A673 (cell line): ENCODE measurements at regions not wholly inside any gene's neighbourhood (a gene's known extent, or its start where the extent isn't known, plus 50 kb on each side); places are given as distances from the start of the nearest gene placed in this dataset.
"Not testable (repeated sequence)": the region's sequence is repeated elsewhere in the genome, so short reads cannot be mapped to it uniquely, and the experiment has no call there.

Experiments
- BruUV-seq: library from RNA; stranded (reverse); fragments of 400-500 nt; replicated peaks from 2 replicates; lab custom pipeline; 2021; lab: Mats Ljungman, UMichigan
- CTCF ChIA-PET: fragments of 300-600 bp; sonication (Branson Sonifier 250); formaldehyde crosslinking; loops from one replicate; lab custom pipeline; 2022; ENCODE audit warnings: antibody characterized with exemption; lab: Charles Lee
- POLR2A ChIA-PET: fragments of 300-600 bp; sonication (Branson Sonifier 250); formaldehyde crosslinking; loops from one replicate; lab custom pipeline; 2022; ENCODE audit warnings: antibody characterized with exemption; ENCODE audit not compliant: low non-redundant PET; lab: Charles Lee
- DNase-seq: peaks from one replicate; pipeline ENCODE4 v3.0.0-alpha.2; 2015; ENCODE audit warnings: low spot score
- H3K27ac ChIP-seq: fragments of 200-600 bp; sonication (generic); 2 replicates; pipeline ENCODE4 v1.5.1; 2016; ENCODE audit warnings: mixed run types, low read depth, mild to moderate bottlenecking, mixed read lengths, antibody characterized with exemption, low read length; ENCODE audit not compliant: poor library complexity, severe bottlenecking
- H3K27me3 ChIP-seq: fragments of 200-600 bp; sonication (generic); replicated peaks from 2 replicates; pipeline ENCODE4 v1.6.1; 2017; ENCODE audit warnings: mixed run types, low read depth, mild to moderate bottlenecking, mixed read lengths, antibody characterized with exemption, low read length; ENCODE audit not compliant: insufficient read depth, poor library complexity
- H3K36me3 ChIP-seq: fragments of 200-600 bp; sonication (generic); 2 replicates; pipeline ENCODE4 v1.6.1; 2016; ENCODE audit warnings: mixed run types, mild to moderate bottlenecking, mixed read lengths, antibody characterized with exemption, low read length; ENCODE audit not compliant: insufficient read depth, poor library complexity, severe bottlenecking
- H3K4me1 ChIP-seq: fragments of 200-600 bp; sonication (generic); 2 replicates; pipeline ENCODE4 v1.6.1; 2017; ENCODE audit warnings: mixed run types, mild to moderate bottlenecking, mixed read lengths, antibody characterized with exemption, low read length; ENCODE audit not compliant: insufficient read depth, poor library complexity, severe bottlenecking
- H3K4me3 ChIP-seq: fragments of 200-600 bp; sonication (generic); 2 replicates; pipeline ENCODE4 v1.5.1; 2016; ENCODE audit warnings: low read depth, mixed run types, mild to moderate bottlenecking, mixed read lengths, low read length; ENCODE audit not compliant: poor library complexity, severe bottlenecking
- H3K9me3 ChIP-seq: fragments of 200-600 bp; sonication (generic); 2 replicates; pipeline ENCODE4 v1.6.1; 2016; ENCODE audit warnings: mixed run types, low read depth, mild to moderate bottlenecking, mixed read lengths, antibody characterized with exemption, low read length; ENCODE audit not compliant: poor library complexity, severe bottlenecking
- CTCF ChIP-seq: fragments of 300-800, 200-600 bp; sonication (generic); conservative IDR thresholded peaks from 2 replicates; pipeline ENCODE4 v1.5.1; 2017; ENCODE audit warnings: low read depth, mild to moderate bottlenecking, antibody characterized with exemption, low read length, moderate library complexity, mixed read lengths
- EZH2 ChIP-seq: fragments of 200-600 bp; sonication (generic); IDR thresholded peaks from 2 replicates; pipeline ENCODE4 v1.6.1; 2017; ENCODE audit warnings: borderline replicate concordance, low read depth, mild to moderate bottlenecking, mixed read lengths, antibody characterized with exemption, low read length; ENCODE audit not compliant: poor library complexity, severe bottlenecking
- intact Hi-C: fragments of 100-400 bp; cut with micrococcal nuclease; formaldehyde crosslinking; loops from one replicate; pipeline ENCODE4 v1.10.0; 2022; ENCODE audit not compliant: unreplicated experiment

DNA sequence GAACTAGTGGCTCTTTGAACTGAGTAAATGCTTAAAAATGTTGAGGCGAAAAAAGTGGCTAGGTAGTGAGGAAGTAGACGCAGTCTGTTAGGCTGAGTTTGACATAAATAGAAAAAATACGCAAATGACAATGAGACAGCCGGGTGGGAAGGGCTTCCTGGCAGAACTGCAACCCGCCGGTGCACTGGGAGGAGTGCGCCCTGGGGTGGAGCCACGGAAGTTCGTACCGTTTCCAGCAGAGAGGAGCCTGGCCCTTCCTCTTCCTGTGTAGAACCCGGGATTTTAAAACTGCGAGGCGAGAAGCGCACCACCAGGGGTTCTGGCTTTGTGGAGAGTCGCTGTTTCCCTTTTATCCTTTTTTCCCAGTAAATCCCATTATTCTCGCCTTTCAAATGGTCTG is 602.6 kb downstream of the PYDC2 start:
- ChIA-PET CTCF (no interaction called here), POLR2A (no interaction called here)
- TF ChIP-seq EZH2, result no peak
- TF ChIP-seq CTCF, result no peak
- no peak for DNase-seq
- Histone ChIP-seq H3K36me3 (no peaks in the 10 kb centered on the region), H3K27me3 (no peaks in the 10 kb centered on the region), H3K27ac (no peak overlapping the region), H3K9me3 (no peaks in the 10 kb centered on the region), H3K4me3 (no peak overlapping the region), H3K4me1 (peaks cover 18% of the 10 kb centered on the region)
- no TSS peak for BruUV-seq
- intact Hi-C loops, result no loop called here

DNA sequence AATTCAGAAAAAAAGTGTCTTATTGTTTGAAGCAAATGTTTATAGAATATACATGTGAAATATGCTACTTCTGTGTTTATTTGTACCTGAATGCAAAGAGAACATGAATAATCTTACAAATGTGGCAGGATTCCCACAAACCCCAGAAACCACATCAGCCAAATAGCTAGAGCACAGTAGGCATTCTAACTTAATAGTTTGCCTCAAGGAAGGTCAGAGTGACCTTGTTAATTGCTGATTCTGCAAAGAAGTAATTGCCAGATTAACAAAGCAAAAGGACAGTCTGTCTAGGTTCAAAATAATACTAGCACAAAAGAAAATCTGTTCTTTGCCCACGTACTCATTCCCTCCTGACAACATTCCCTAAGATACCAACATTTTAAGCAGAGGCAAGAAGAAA is 604.0 kb downstream of the PYDC2 start:
- H3K9me3 ChIP-seq, result no peaks in the 10 kb centered on the region
- H3K27ac ChIP-seq, result no peak overlapping the region
- no peaks in the 10 kb centered on the region for H3K27me3 ChIP-seq
- H3K36me3 ChIP-seq, result no peaks in the 10 kb centered on the region
- TF ChIP-seq EZH2, result no peak
- no peak for TF ChIP-seq CTCF
- no peak overlapping the region for H3K4me3 ChIP-seq
- CTCF ChIA-PET, result no interaction called here
- BruUV-seq, result no TSS peak
- H3K4me1 ChIP-seq, result peaks cover 17% of the 10 kb centered on the region
- intact Hi-C loops, result no loop called here
- POLR2A ChIA-PET, result no interaction called here
- no peak for DNase-seq

GRCh38 chr3:192066253-192066652 is 605.3 kb downstream of the PYDC2 start:
- H3K9me3 ChIP-seq, H3K27me3 ChIP-seq, H3K36me3 ChIP-seq, intact Hi-C loops, BruUV-seq, H3K4me1 ChIP-seq, H3K4me3 ChIP-seq, DNase-seq, H3K27ac ChIP-seq, POLR2A ChIA-PET, CTCF ChIA-PET: not testable (repeated sequence)

DNA sequence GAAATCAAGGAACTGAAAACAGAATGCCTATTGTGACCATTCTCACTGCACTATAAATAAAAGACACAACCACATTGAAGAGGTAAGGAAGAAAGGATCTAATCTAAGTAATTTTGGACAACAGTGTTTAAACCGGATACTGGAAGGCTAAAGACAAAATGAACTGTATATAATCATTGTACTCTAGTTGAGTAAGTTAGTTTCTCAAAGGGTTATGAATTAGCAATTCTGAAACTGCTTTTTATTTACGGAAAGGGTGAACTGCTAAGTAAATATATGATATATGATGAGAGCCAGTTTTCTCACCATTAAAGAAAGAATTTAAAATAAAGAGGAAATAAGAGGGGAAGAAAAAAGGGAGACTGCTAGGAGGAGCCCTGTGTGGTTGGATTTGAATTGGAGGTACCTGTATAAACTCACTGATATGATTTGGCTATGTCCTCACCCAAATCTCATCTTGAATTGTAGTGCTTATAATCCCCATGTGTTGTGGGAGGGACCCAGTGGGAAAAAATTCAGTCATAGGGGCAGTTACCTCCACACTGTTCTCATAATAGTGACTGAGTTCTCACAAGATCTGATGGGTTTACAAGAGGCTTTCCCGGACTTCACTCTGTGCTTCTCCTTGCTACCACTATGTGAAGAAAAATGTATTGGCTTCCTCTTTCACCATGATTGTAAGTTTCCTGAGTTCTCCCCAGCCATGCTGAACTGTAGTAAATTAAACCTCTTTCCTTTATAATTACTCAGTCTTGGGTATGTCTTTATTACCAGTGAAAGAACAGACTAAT is 607.7 kb downstream of the PYDC2 start:
- intact Hi-C loops, result no loop called here
- no peak overlapping the region for H3K27ac ChIP-seq
- no TSS peak for BruUV-seq
- no peak overlapping the region for H3K4me3 ChIP-seq
- DNase-seq, result no peak
- no peaks in the 10 kb centered on the region for H3K9me3 ChIP-seq
- TF ChIP-seq CTCF (no peak), EZH2 (no peak)
- no peaks in the 10 kb centered on the region for H3K27me3 ChIP-seq
- ChIA-PET POLR2A (no interaction called here), CTCF (no interaction called here)
- H3K4me1 ChIP-seq, result no peaks in the 10 kb centered on the region
- H3K36me3 ChIP-seq, result no peaks in the 10 kb centered on the region
